ENCODE measurements at regions not wholly inside any gene's neighbourhood (a gene's known extent, or its start where the extent isn't known, plus 50 kb on each side); places are given as distances from the start of the nearest gene placed in this dataset.
"Not testable (repeated sequence)": the region's sequence is repeated elsewhere in the genome, so short reads cannot be mapped to it uniquely, and the experiment has no call there.

DNA sequence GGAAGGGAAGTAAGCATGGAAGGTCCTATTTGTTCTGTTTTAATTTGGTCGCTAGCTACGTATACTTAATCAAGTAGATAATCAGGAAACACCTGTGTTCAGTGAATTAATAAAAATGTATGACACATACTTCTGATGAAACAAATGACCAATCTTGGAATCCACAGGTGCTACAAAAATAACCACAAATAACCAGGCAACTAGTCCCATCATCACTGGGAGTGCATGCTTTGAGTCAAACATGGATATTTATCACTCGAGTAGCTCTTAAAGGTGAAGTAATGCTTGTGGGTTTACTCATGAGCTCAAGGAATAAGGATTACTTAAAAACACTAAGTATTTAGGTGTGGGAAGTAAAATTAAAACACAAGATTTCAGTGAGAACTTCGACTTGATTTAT is 285.6 kb upstream of the ID4 start:
- DNase-seq (ENCODE audit: low read depth) = no peak

DNA sequence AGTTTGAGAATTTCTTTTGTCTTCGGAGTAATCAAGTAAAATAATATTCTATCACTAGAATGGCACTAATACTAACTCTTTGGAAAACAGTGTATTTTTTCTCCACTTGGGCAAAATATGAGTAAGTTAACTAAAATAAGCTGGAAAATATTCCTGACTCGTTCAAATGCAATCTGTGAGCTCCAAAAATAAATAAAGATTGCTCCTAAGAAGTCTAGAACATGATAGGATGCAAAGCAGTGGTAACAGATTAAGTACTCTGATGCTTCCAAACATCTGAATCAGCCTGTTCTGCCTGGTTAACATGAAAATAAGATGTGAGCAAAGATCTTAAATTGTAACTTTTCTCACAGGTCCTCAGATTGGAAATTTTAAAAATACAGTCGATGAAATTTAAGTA is 285.1 kb upstream of the ID4 start:
- no peak for DNase-seq (ENCODE audit: low read depth)

DNA sequence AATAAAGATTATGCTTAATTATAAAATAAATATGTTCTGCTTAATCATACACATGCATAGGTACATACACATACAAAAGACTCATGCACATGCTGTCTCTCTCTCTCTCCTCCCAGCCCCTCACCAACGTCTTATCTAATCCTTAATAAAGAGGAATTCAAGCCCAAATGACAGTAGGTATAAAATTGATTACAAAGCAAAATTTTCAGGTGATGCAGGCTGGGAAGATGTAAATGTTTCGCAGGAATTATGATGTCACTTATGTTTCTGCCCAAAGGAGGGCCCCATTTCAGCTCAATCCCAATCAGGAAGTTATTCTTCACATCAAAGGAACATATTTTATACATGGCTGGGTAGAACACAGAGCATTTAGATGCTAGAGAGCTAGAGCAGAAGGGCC is 284.6 kb upstream of the ID4 start:
- no peak for DNase-seq (ENCODE audit: low read depth)

DNA sequence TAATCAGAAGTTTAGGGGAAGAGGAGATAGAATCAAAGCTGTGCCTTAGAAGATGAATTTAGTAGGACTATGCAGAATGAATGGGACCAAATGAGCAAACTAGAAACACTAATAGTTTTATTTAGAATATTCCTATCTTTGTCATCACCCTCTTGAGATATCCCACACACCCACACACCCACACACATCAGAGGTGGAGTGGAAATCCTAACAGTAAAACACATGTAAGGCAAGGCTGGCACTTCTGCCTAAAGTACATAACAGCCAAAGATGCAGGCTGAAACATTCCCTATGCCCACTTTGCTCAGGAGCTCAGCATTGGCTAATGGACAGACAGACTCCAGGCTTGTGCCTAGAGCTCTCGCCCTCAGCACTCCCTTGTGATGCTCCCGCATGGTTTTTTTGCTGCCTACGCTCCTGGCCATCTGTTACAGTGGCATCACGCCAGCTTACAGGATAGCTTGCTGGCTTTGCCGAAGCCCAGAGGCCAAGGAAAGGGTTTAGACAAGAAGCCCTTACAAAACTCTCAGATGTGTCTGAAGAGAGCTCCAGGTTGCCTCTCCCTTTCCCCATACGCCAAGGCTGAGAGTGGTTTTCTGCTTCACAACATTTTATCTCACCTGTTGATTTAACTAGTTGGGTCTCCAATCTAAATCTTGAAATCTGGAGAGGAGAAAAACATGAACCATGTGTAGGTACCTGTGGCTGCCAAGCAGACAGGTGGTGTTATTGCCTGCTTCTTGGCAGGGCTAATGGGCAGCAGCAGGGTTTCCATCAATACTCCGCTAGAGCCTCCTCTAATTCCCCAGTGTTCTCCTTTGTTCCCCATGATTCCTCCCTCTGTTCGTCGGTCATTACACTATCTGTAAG is 282.6 kb upstream of the ID4 start:
- DNase-seq (ENCODE audit: low read depth) = no peak

DNA sequence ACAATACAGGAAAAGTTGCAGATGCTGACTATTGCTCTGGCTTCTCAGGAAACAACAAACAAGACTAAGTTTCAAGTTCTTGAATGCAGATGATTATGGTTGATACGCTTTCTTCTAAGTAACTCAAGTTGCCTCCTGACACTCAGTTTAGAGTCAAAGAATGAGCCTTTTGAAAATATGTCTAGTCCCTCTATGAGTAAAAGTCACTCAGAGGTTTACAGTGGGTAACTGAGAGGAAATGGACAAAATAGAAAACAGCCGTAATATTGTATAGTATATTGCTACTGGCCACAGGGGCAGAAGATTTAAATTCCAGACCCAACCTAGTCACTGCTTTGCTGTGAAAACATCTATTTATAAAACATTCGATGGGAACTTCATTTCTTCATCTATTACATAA is 280.0 kb upstream of the ID4 start:
- no peak for DNase-seq (ENCODE audit: low read depth)

DNA sequence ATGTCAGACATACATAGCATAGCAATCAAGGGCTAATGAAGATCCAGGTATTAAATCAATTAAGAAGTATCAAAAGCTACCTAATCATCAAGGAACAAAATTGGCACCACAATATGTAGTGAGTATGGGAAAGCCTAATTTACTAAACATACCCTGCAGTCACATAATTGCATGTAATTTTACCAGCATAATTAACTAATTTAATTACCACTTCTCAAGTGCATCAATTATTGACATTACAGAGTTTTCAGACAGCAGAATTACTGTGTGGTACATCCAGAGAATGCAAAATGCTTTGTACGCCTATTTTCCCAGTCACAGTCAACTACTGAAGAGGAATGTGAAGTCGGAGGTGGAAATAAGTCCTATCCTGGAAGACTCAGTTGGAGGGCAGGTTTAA is 279.0 kb upstream of the ID4 start:
- no peak for DNase-seq (ENCODE audit: low read depth)

DNA sequence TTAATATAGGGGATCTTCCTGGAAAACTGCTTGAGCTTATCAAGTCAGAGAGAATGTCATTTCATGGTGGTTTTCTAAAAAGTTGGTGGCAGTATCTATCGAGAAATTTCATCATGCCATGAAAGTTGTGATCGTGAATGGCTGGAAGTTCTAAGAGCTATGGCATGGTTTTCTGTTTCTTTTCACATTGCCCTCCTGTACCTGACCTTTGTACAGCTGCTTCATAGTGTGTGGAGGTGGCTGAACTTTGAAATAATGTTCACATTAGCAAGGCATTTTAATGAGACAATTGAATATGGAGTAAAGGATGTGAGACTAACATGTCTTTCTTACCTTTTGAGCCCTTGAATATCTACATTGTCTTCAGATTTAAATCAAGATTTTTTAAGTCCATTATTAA is 278.2 kb upstream of the ID4 start:
- no peak for DNase-seq (ENCODE audit: low read depth)

DNA sequence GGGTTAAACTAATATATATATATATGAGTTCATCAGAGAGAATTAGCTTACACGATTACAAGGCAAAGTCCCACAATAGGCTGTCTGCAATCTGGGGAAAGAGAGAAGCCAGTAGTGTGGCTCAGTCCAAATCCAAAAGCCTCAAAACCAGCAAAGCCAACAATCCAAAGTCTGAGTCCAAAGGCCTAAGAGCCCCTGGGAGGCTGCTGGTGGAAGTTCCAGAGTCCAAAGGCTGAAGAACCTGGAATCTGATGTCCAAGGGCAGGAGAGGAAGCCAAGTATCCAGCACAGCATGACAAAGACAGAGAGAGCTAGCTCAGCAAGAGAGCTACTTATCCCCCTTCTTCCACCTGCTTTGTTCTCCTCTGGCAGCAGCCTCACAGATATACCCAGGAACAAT is 274.7 kb upstream of the ID4 start:
- DNase-seq (ENCODE audit: low read depth) = no peak

DNA sequence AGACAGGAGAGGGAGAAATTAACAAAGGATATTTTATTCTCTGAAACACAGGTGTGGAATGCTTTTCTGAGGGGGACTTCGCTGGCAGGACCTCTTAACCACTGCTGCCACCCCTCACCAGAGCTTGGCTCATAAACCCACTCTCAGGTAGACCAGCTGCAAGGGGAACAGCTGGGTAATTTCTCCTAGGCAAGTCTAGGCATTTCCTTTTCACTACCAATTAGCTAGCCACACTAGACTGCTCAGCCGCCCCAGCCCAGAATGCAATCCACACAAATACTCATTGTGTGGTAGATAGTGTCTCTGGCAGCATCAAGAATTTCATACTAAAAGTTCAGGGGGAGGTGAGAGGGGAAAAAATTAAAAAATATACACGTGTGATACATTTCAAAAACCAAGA is 267.6 kb upstream of the ID4 start:
- no peak for DNase-seq (ENCODE audit: low read depth)

DNA sequence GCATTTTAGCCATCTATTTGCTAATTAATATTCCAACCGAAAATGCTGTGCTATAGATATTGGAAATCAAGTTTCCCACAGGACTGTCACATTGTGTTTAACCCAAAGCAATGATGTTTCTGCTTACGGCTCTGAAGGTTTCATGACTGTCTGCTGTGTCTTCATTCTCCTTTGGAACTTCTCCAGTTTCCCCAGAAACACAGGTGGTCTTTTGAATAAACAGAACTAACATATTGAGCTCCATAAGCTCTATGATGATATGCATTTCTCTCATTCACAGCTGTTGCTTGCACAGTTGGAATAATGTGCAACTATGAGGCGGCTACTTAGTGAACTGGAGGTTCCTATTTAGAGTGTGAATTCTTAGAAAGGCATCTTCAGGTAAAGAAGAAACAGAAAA is 266.0 kb upstream of the ID4 start:
- DNase-seq (ENCODE audit: low read depth) = no peak

DNA sequence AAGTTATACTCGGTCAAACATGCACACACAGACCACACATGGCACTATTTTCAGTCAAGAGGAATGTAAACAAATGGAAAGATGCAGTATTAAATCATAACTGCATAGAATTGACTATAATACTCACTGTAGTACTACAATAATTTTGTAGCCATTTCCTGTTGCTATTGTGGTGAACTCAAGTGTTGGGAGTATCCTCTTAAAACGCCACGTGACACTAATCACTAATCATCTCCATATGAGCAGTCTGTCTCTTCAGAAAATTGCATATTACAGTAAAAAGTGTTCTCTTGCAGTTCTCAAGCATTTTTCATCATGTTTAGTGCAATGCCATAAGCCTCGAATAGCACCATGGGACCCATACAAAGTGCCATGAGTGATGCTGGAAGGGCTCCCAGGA is 258.7 kb upstream of the ID4 start:
- no peak for DNase-seq (ENCODE audit: low read depth)

DNA sequence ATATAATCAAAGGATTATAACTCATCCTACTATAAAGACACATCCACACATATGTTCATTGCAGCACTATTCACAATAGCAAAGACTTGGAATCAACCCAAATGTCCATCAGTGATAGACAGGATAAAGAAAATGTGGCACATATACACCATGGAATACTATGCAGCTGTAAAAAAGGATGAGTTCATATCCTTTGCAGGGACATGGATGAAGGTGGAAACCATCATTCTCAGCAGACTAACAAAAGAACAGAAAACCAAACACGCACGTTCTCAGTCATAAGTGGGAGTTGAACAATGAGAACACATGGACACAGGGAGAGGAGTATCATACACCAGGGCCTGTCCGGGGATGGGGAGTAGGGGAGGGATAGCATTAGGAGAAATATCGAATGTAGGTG is 253.0 kb upstream of the ID4 start:
- not testable (repeated sequence) for DNase-seq (ENCODE audit: low read depth)

DNA sequence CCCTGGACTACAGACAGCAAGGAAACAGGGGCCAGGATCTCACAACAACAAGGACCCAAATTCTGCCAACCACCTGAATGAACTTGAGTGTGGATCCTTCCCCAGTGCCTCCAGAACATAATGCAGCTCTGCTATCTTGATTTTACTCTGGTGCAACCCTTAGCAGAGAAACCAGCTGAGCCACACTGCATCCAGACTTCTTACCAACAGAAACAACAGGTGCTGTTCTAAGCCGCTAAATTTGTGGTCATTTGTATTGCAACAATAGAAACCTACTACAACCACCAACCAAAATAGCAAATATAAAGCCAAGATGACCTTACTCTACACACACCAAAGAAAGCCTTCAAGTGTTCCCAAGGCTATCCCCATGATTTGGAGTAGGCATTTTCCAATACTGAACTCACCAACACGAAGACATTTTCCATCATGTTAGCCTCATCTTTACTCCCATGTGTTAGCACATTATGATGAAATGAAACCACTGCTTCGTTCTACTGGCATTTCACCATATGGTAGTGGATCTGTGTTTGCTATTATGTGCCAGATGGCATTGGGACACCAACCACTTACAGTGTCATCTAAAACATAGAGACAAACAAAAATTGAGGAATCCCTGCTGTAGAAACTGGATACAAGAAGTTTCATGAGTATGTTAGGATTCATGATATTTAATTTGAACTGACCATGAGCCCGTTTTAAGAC is 249.8 kb upstream of the ID4 start:
- no peak for DNase-seq (ENCODE audit: low read depth)

DNA sequence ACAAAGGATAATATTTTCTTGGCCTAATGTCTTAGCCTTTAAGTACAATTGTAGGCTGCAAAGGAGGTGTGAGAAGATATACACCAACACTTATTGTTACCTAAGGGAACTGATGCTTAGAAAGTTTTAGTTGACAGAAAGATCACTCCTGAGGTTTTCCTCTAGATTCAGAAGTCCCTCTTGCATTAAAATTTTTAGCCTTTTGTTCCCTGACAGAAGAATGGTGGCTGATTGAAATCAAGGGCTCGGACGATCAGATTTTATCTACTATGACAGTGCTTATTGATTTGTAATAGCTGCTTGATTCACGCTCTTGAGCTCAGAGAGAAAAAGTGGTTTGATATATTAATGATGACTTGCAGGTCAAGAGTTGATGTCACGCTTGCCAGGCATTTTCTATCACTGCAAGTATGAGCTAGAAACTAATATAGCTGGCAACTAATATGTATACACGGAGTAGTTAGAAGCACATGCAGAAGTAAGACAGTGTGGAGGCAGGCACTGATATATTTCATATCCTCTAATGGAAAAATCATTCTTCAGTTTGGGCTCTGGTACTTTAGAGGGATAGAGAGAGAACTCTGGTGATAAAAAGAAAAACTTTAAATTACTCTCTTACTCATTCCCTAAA is 246.6 kb upstream of the ID4 start:
- DNase-seq (ENCODE audit: low read depth) = no peak

DNA sequence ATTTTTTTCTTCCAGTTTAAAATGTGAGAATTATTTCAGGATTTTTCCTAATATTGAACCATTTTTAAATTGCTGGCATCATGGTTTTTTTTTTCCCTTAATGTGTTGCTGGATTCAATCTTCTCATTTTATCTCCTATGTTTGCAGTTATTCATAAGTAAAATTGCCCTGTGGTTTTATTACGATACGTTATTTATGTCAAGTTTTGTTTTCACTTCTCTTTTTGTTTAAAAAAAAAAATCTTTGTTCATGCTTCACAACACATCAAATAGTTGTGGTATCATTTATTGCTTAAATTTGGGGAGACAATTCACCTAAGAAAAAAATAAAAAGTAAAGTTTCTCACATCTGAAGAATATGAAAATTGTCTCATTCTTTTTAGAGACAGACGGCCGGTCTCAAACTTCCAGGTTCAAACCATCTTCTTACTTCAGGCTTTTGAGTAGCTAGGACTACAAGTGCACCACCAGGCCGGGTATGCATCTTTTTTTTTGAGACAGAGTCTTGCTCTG is 239.3 kb upstream of the ID4 start:
- DNase-seq (ENCODE audit: low read depth) = no peak

DNA sequence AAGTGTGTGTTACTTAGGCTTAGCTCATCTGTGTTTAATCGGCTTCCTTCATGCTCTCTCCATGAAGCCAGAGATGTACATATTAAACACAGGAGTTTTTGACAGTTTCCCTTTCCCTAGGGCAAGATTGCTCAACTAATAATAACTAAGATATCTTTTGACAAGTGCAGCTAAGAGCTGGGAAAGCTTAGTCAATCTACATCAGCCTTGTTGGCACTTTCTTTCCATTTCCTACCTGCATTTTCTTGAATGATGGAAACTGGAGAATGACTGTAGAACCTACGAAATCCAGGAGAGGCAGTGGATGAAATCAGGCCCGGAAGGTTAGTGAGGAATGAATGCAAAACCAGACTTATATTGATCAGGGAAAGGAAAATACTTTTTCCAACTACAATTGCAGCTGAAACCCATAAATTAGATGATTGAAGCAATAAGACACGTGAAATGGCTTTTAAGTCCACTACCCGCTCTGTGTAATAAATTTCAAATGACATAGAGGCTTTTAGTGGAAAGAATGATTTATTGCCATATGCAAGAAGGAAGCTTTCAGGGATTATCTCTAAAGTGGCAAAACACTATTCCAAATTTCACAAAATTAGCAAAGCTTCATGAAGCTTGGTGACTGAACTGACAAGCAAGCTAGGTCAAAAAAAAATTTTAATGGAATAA is 237.2 kb upstream of the ID4 start:
- no peak for DNase-seq (ENCODE audit: low read depth)

DNA sequence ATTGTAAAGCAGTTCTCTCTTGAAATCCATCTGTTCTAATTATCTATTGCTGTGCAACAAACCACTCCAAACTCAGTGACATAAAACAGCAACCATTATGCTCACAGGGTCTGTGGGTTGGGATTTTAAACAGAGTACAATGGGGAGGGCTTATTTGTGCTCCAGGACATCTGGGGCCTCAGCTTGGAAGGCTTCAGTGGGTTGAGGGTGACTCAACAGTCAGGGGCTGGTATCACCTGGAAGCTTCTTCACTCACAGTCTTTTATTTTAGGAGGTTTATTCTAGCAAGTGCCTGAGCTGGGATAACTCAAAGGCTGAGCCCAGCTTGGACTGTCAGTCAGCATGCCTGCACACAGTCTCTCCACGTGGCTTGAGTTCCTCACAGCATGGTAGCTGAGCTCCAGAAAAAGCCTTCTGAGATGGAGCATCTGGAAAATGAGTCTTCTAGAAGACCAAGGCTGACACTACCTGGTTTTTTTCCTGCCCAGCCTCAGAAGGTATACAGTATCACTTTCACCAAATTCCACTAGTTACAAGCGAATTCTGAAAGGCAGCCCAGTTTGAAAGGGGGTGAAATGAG is 234.6 kb upstream of the ID4 start:
- DNase-seq (ENCODE audit: low read depth) = no peak

DNA sequence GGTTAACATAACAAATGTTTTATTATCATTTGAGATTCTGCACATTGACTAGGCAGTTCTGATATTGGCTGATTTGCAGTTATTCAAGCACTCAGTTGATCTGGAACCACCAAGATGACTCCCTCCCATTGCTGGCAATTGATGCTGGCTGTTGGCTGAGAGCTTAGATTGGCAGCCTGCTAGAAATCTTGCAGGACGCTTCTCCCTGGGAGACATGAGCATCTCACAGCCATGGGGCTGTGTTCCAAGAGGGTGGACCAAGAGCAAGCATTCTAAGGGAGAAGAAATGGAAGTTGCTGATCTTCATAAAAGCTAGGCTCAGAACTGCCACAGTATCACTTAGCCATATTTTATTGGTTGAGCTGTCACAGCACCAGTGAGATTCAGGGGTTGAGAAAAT is 233.4 kb upstream of the ID4 start:
- DNase-seq (ENCODE audit: low read depth) = no peak

DNA sequence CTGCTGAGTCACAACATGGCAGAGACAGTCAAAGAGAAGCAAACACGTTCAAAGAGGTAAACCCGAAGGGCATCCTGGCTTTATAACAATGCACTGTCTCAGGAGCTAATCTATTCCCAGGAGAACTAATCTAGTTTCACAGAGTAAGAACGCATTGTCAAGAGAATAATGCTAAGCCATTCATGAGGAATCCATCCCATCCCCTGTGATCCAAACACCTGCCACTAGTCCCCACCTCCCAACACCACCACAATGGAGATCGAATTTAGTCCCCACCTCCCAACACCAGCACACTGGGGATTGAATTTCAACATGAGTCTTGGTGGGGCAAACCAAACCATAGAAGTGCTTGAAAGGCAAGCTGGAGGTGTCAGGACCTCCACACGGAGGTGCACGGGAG is 231.5 kb upstream of the ID4 start:
- no peak for DNase-seq (ENCODE audit: low read depth)

DNA sequence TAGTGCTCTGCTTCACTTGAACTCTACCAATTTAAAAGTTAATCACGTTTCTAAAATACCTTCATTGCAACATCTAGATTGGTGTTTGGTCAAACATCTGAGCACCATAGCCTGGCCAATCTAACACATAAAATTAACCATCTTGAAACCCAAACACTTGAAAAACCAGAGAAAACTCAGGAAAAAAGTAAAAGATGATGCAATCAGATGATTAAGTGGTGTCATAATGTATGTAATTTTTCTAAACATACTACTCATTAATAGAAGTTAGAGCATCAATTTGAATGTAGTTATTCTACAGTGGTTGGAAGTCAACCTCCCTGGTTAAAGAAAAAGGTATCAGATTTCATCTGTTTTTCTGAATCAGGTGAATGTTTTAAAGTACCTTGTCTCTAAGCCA is 228.6 kb upstream of the ID4 start:
- DNase-seq (ENCODE audit: low read depth) = no peak

DNA sequence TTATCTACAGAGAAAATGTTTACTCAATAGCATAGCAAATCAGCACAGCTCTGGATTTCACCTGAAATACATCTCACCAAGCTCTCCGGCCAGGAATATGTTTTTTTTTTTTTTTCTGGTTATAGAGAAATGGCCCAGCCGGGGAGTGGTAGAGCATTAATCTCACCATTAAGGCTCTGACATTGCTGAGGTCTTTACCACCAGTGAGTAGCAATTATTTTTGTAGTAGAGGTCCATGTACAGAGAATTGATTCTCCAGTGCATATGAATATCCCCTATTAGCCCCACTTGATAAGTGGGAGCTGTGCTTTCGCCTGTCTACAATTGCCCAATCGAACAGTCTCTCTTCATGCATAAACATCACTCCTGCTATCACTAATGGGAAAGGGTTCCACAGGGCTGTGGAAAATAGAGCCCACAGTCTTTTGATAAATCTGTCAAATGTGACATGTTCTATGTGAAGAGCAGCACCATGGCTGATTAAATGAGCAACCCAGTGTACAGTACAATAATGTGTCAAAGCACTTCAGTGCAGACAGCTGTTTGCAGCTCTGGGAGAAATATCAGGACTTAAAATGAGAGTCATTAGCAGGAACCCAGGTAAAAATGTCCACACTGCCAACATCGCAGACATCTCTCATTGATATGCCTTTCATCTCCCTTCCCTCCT is 227.1 kb upstream of the ID4 start:
- DNase-seq (ENCODE audit: low read depth) = no peak
